GM18520 (cell line): ENCODE measurements at regions not wholly inside any gene's neighbourhood (a gene's known extent, or its start where the extent isn't known, plus 50 kb on each side); places are given as distances from the start of the nearest gene placed in this dataset.
"Not testable (repeated sequence)": the region's sequence is repeated elsewhere in the genome, so short reads cannot be mapped to it uniquely, and the experiment has no call there.

Source experiments
- ATAC-seq: cut with Tn5 transposase; IDR thresholded peaks from one replicate; pipeline ENCODE4 v1.9.1; 2021; ENCODE audit not compliant: unreplicated experiment

- no peak for ATAC-seq
Measured at GRCh38 chr5:32842813-32843530, 131.9 kb downstream of the NPR3 start.

GRCh38 chr5:32843531-32843895, 132.4 kb downstream of the NPR3 start:
- no peak for ATAC-seq

- no peak for ATAC-seq
Measured at GRCh38 chr5:32845171-32845570, 134.1 kb downstream of the NPR3 start.

DNA sequence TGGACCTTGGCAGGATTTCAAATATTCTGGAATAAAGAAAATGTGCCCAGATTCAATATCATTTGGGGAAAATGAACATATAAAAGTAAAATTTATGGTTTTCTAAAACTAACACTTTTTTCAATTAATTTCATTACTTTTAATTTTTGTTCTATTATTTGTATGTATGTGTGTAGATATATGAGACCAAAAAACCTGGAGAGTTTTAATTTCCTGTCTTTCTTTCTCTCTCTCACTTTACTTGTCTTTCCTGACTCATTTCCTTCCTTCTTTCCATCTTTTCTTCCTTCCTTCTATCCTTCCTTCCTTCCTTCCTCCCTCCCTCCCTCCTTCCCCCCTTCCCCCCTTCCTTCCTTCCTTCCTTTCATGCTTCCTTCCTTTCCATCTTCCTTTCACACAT, 137.0 kb downstream of the NPR3 start:
- no peak for ATAC-seq

GRCh38 chr5:32848681-32849080, 137.6 kb downstream of the NPR3 start:
- ATAC-seq: no peak

DNA sequence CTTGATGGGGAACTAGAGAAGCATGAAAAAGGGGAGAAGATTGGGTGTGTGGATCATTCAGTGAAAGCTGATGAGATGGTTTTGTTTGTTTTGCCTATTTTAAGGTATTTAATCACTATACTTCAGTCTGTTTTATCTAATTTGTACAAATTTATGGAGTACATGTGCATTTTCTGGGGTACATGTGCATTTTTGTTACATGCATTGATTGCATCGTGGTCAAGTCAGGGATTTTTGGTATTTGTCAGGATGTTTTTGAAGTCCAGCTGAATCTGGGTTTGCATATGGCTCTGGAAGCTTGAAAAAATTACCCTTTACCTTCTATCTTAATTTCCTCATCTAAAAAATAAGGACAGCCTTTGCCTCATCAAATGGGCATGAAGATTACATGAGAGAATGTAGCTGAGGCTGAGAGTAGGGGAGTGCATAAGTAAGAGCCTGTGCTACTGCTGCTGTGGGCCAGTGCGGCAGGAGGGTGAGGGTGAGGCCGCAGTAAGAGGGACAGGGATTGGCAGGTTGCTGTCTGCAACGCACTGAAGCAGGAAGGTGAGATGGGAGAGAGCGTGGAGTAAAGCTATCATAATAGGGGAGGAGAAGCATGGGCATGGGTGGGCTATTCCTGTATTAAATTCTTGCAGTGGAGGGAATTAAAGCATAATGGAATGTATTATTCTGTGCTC, 139.8 kb downstream of the NPR3 start:
- no peak for ATAC-seq

DNA sequence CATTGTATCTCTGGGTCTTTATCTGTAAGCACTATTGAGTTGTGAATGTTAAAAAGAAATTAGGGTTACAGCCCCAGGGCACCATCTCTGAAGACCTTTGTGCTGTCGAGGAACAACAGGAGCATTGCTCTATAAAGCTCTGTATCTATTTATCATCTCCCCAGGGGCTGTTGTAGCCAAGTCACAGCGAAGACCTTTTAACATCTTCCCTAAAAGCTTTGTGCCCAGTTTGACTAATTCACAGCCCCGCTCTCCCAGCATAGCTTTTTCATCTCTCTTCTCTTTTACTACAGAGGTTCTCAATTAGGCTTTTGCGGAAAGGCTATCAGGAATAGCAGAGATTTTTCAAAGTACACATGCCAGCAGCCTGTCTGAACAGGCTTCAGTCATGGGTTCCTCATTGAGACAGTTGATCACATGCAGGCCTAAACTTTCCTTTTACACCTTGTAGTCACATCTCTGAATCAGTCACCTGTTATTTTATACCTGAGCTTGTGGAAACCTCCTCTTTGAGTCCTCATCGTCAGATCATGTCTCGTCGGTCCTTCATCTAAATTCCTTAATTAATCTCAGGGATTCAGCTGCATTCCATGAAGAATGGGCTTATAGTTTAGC, 140.5 kb downstream of the NPR3 start:
- no peak for ATAC-seq

- ATAC-seq: no peak
Measured at GRCh38 chr5:32852535-32852934, 141.4 kb downstream of the NPR3 start.

- ATAC-seq: no peak
Measured at GRCh38 chr5:32852976-32853375, 141.9 kb downstream of the NPR3 start.

DNA sequence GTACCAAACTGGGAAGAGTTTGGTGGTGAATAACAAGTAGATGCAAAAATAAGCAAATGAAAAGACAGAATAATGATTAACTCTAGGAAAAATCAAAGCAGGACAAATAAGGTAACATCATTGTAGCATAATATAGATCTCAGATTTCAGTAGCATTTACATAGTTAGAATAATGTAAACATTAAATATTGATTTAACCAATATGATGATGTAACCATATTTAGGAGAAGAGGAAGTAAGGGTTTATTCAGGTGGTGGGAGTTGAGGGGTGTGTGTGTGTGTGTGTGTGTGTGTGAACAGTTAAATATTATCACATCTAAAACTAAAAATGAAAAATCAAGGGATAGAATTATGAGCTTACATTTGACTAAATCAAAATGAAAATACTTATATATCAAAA, 143.4 kb downstream of the NPR3 start:
- ATAC-seq: no peak

GRCh38 chr5:32859211-32859641, 148.1 kb downstream of the NPR3 start:
- ATAC-seq: no peak

DNA sequence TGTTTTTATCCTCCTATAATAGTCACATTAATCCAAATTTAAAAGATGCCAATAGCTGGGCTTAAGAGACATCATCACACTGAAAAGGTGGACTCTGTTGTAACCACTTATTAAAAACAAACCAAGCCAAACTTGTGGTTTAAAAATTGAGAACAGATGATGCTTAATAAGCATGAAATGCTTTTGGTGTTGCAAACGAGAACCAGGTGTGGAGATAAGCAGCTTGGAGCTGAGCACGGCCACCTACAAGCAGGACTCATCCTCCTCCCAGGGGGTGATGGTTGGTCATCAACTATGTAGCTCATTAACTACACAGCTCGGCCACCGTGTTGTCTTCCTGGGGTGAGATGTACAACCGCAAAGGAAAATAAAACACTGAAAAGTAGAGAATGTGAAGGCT, 154.4 kb downstream of the NPR3 start:
- no peak for ATAC-seq

DNA sequence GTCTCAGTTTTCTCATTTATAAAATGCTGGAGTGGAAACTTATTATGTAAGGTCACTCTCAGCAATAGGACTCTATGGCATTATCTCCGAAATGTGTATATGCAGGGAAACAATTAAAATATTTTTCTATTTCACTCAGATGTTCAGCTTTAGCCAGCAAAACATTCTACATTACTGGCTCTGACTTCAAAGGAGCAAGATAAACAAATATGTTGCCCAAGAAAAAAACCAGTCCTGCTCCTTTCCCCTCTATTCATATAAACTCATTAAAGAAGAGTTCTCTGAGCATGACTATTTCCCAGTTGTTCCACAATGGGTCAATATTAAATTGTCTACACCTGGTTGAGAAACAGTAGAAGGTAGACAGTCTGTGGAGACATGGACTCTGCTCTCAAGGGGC, 155.0 kb downstream of the NPR3 start:
- ATAC-seq: no peak

DNA sequence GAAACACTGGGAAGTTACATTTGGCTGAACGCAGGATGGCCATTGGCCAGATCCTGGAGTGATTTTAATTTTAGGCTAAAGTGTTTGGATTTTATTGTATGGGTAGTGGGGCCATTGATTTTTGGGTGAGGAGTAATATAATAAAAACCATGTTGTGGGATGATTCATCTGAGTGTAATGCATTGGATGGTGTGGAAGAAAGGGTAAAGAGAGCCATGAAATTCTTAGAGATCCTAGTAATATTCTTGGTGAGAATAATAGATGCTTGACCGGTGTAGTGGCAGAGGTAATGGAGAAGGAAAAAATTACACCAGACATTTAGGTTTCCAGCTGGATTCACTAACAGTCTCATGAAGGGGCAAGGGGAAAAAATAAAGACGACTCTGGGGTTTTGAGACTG, 158.1 kb downstream of the NPR3 start:
- no peak for ATAC-seq

GRCh38 chr5:32876791-32877190, 165.7 kb downstream of the NPR3 start:
- no peak for ATAC-seq

DNA sequence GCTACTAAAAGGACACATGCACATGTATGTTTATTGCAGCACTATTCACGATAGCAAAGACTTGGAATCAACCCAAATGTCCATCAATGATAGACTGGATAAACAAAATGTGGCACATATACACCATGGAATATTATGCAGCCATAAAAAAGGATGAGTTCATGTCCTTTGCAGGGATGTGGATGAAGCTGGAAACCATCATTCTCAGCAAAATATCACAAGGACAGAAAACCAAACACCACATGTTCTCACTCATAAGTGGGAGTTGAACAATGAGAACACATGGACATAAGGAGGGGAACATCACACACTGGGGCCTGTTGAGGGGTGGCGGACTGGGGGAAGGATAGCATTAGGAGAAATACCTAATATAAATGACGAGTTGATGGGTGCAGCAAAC, 168.2 kb downstream of the NPR3 start:
- not testable (repeated sequence) for ATAC-seq

DNA sequence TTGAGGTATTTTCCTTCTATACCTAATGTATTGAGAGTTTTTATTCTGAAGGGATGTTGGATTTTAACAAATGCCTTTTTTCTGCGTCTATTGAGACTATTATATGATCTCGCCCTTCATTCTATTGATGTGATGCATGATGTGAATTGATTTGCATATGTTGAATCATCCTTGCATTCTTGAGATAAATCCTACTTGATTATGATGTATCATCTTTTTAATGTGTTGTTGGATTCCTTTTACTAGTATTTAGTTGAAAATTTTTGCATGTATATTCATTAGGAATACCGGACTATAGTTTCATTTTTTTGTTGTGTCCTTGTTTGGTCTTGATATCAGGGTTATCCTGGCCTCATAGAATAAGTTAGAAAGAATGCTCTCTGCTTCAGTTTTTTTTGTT, 169.7 kb downstream of the NPR3 start:
- no peak for ATAC-seq

GRCh38 chr5:32887390-32887789, 176.3 kb downstream of the NPR3 start:
- no peak for ATAC-seq

GRCh38 chr5:32889078-32889477, 178.0 kb downstream of the NPR3 start:
- ATAC-seq: no peak

GRCh38 chr5:32903613-32904012, 192.5 kb downstream of the NPR3 start:
- ATAC-seq: no peak

DNA sequence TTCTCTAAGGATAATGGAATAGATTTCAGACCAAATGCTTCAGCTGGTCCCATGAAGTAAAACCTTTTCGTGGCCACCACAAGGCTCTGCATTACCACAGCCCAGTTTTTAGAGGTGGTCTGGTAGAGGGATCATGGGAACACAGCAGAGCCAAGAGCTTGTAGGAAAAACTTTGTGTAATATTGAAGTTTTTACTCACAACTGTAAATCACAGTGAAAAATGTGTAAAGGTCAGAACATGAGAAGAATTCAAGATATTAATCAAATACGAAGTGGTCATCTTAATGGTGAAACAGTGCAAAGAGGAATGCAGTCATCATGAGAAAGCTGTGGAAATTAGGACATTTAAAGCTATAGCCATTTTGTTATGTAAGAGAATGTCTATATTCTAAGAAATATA, 197.5 kb downstream of the NPR3 start:
- ATAC-seq: no peak

DNA sequence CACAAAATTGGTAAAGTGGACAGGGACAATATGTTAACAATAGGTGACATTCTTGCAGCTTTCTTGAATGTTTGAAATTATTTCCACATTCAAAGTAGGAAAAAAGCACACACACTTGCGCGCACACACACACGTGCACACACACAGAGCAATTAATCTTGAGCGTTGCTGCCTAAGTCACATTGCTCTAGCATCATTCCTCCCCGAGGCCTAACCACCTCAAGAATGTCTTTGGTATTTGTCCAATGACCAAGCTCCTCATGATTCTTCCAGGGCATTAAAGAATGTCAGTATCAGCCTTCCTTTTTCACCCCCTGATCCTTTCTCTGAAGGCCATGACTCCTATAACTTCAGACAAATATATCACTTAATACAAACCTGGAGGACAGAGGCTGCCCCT, 198.1 kb downstream of the NPR3 start:
- no peak for ATAC-seq
